ENCODE measurements at regions not wholly inside any gene's neighbourhood (a gene's known extent, or its start where the extent isn't known, plus 50 kb on each side); places are given as distances from the start of the nearest gene placed in this dataset.

DNA sequence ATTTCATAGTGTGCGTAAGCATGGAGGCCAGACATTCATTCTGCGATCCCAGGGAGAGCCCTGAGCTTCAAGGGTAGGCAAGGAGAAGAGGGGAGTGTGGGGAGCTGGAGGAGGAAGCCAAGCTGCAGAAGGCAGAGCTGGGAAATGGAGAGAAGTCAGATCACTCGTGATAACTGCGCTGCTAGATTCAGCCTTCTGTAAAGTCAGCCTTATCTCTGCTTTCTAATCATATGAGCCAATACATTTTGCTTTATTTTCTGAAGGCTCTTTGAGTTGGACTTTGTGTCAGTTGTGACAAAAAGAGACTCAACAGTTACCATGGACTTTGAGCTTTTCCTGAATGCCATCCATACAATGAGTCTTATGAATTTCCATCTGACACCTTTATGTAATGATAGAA lies 61.7 kb upstream of the CREB5 start:
- no peak for ATAC-seq (ENCODE audit: insufficient read depth, low read depth)
- no peaks in the 10 kb centered on the region for H3K79me2 ChIP-seq (ENCODE audit: insufficient read depth, low read length)
- H3K4me1 ChIP-seq (ENCODE audit: insufficient read depth, low read length) = no peaks in the 10 kb centered on the region
- TF ChIP-seq EZH2 (IDR thresholded peaks at IDR 0.05; ENCODE audit: borderline replicate concordance, low read depth, low read length, severe bottlenecking) (no peak), CTCF (IDR thresholded peaks at IDR 0.05; ENCODE audit: borderline replicate concordance, extremely low read depth, low read length, poor library complexity, severe bottlenecking) (no peak)
- H4K20me1 ChIP-seq (ENCODE audit: insufficient read depth, low read length) = no peaks in the 10 kb centered on the region
- no peak overlapping the region for H3K9ac ChIP-seq (ENCODE audit: low read depth, low read length)
- H3K4me2 ChIP-seq (ENCODE audit: insufficient read depth, low read length) = no peak overlapping the region
- H3K4me3 ChIP-seq (ENCODE audit: low read depth in 1 of 2, low read length in 2 of 2) = no peak overlapping the region
- H3K9me3 ChIP-seq (ENCODE audit: insufficient read depth, low read length, severe bottlenecking) = no peaks in the 10 kb centered on the region
- no peak overlapping the region for H2AFZ ChIP-seq (ENCODE audit: low read depth, low read length)
- H3K27ac ChIP-seq (ENCODE audit: low read length) = no peak overlapping the region
- DNase-seq = no peak
- no peaks in the 10 kb centered on the region for H3K36me3 ChIP-seq (ENCODE audit: insufficient read depth, low read length)
- H3K27me3 ChIP-seq (ENCODE audit: insufficient read depth, low read length, poor library complexity) = peaks cover 2% of the 10 kb centered on the region

- Histone ChIP-seq H3K4me3 (ENCODE audit: low read depth in 1 of 2, low read length in 2 of 2) (no peak overlapping the region), H3K79me2 (ENCODE audit: insufficient read depth, low read length) (no peaks in the 10 kb centered on the region), H3K36me3 (ENCODE audit: insufficient read depth, low read length) (no peaks in the 10 kb centered on the region), H3K27ac (ENCODE audit: low read length) (no peak overlapping the region), H3K27me3 (ENCODE audit: insufficient read depth, low read length, poor library complexity) (peaks cover 4% of the 10 kb centered on the region), H3K9ac (ENCODE audit: low read depth, low read length) (no peak overlapping the region), H4K20me1 (ENCODE audit: insufficient read depth, low read length) (no peaks in the 10 kb centered on the region), H3K4me1 (ENCODE audit: insufficient read depth, low read length) (no peaks in the 10 kb centered on the region), H3K9me3 (ENCODE audit: insufficient read depth, low read length, severe bottlenecking) (no peaks in the 10 kb centered on the region), H3K4me2 (ENCODE audit: insufficient read depth, low read length) (no peak overlapping the region), H2AFZ (ENCODE audit: low read depth, low read length) (no peak overlapping the region)
- ATAC-seq (ENCODE audit: insufficient read depth, low read depth) (no peak), DNase-seq (no peak)
- TF ChIP-seq CTCF (IDR thresholded peaks at IDR 0.05; ENCODE audit: borderline replicate concordance, extremely low read depth, low read length, poor library complexity, severe bottlenecking) = no peak
- TF ChIP-seq EZH2 (IDR thresholded peaks at IDR 0.05; ENCODE audit: borderline replicate concordance, low read depth, low read length, severe bottlenecking) = no peak
These were observed 60.9 kb upstream of the CREB5 start for GRCh38 chr7:28351450-28351849.

- ATAC-seq (ENCODE audit: insufficient read depth, low read depth) (no peak), DNase-seq (no peak)
- H3K9ac ChIP-seq (ENCODE audit: low read depth, low read length) = no peak overlapping the region
- no peaks in the 10 kb centered on the region for H3K79me2 ChIP-seq (ENCODE audit: insufficient read depth, low read length)
- no peaks in the 10 kb centered on the region for H3K36me3 ChIP-seq (ENCODE audit: insufficient read depth, low read length)
- H3K4me1 ChIP-seq (ENCODE audit: insufficient read depth, low read length) = no peaks in the 10 kb centered on the region
- TF ChIP-seq CTCF (IDR thresholded peaks at IDR 0.05; ENCODE audit: borderline replicate concordance, extremely low read depth, low read length, poor library complexity, severe bottlenecking) (no peak), EZH2 (IDR thresholded peaks at IDR 0.05; ENCODE audit: borderline replicate concordance, low read depth, low read length, severe bottlenecking) (no peak)
- H3K4me2 ChIP-seq (ENCODE audit: insufficient read depth, low read length) = no peak overlapping the region
- H4K20me1 ChIP-seq (ENCODE audit: insufficient read depth, low read length) = no peaks in the 10 kb centered on the region
- no peaks in the 10 kb centered on the region for H3K9me3 ChIP-seq (ENCODE audit: insufficient read depth, low read length, severe bottlenecking)
- H3K27me3 ChIP-seq (ENCODE audit: insufficient read depth, low read length, poor library complexity) = peaks cover 4% of the 10 kb centered on the region
- no peak overlapping the region for H3K27ac ChIP-seq (ENCODE audit: low read length)
- no peak overlapping the region for H2AFZ ChIP-seq (ENCODE audit: low read depth, low read length)
- no peak overlapping the region for H3K4me3 ChIP-seq (ENCODE audit: low read depth in 1 of 2, low read length in 2 of 2)
These were observed 57.5 kb upstream of the CREB5 start for GRCh38 chr7:28354601-28355402.

Measured in DND-41 (cell line).